ENCODE measurements at regions not wholly inside any gene's neighbourhood (a gene's known extent, or its start where the extent isn't known, plus 50 kb on each side); places are given as distances from the start of the nearest gene placed in this dataset.

- Histone ChIP-seq H3K36me3 (no peaks in the 10 kb centered on the region), H3K9me3 (no peaks in the 10 kb centered on the region), H3K27ac (no peak overlapping the region), H3K4me3 (no peak overlapping the region), H3K27me3 (no peaks in the 10 kb centered on the region), H3K4me1 (no peaks in the 10 kb centered on the region)
- no peak for DNase-seq
- TF ChIP-seq POLR2A (IDR thresholded peaks at IDR 0.05) = no peak
- TF ChIP-seq CTCF (IDR thresholded peaks at IDR 0.05) = no peak
Observed at GRCh38 chr2:176699098-176699497, 429.9 kb downstream of the MTX2 start.

- no peaks in the 10 kb centered on the region for H3K36me3 ChIP-seq
- no peaks in the 10 kb centered on the region for H3K4me1 ChIP-seq
- H3K9me3 ChIP-seq = no peaks in the 10 kb centered on the region
- H3K4me3 ChIP-seq = no peak overlapping the region
- no peak for DNase-seq
- TF ChIP-seq POLR2A (IDR thresholded peaks at IDR 0.05) = no peak
- TF ChIP-seq CTCF (IDR thresholded peaks at IDR 0.05) = no peak
- no peak overlapping the region for H3K27ac ChIP-seq
- no peaks in the 10 kb centered on the region for H3K27me3 ChIP-seq
Observed at GRCh38 chr2:176699644-176700043, 430.4 kb downstream of the MTX2 start.

GRCh38 chr2:176702131-176702530 is 432.9 kb downstream of the MTX2 start:
- no peaks in the 10 kb centered on the region for H3K27me3 ChIP-seq
- no peak overlapping the region for H3K4me3 ChIP-seq
- no peaks in the 10 kb centered on the region for H3K4me1 ChIP-seq
- no peaks in the 10 kb centered on the region for H3K9me3 ChIP-seq
- H3K27ac ChIP-seq = no peak overlapping the region
- no peaks in the 10 kb centered on the region for H3K36me3 ChIP-seq
- no peak for TF ChIP-seq CTCF (IDR thresholded peaks at IDR 0.05)
- no peak for TF ChIP-seq POLR2A (IDR thresholded peaks at IDR 0.05)
- no peak for DNase-seq

- Histone ChIP-seq H3K9me3 (no peaks in the 10 kb centered on the region), H3K36me3 (no peaks in the 10 kb centered on the region), H3K27ac (no peak overlapping the region), H3K27me3 (no peaks in the 10 kb centered on the region), H3K4me1 (no peaks in the 10 kb centered on the region), H3K4me3 (no peak overlapping the region)
- no peak for TF ChIP-seq POLR2A (IDR thresholded peaks at IDR 0.05)
- DNase-seq = no peak
Observed at GRCh38 chr2:176704282-176704858, 435.1 kb downstream of the MTX2 start.

- Histone ChIP-seq H3K27ac (no peak overlapping the region), H3K9me3 (no peaks in the 10 kb centered on the region)
- DNase-seq = no peak
Observed at GRCh38 chr2:176709149-176709951, 440.1 kb downstream of the MTX2 start.

More at GRCh38 chr2:176709149-176709951, 440.1 kb downstream of the MTX2 start:
- no peaks in the 10 kb centered on the region for H3K36me3 ChIP-seq
- no peak overlapping the region for H3K4me3 ChIP-seq
- H3K4me1 ChIP-seq = no peaks in the 10 kb centered on the region
- no peaks in the 10 kb centered on the region for H3K27me3 ChIP-seq
- TF ChIP-seq POLR2A (IDR thresholded peaks at IDR 0.05) (no peak), CTCF (IDR thresholded peaks at IDR 0.05) (no peak)

All from Peyer's patch (tissue), 4 donors.